ENCODE measurements at regions not wholly inside any gene's neighbourhood (a gene's known extent, or its start where the extent isn't known, plus 50 kb on each side); places are given as distances from the start of the nearest gene placed in this dataset.

- Histone ChIP-seq H3K4me2 (ENCODE audit: low read length) (no peak overlapping the region), H3K4me1 (ENCODE audit: control insufficient read depth in 1 of 2, insufficient read depth in 2 of 2, low read length in 2 of 2) (peaks cover 0 to 4% of the 10 kb centered on the region in 2 experiments; a peak in 1 of 4 replicates), H3K27me3 (ENCODE audit: insufficient read depth, low read length) (no peaks in the 10 kb centered on the region), H4K20me1 (ENCODE audit: insufficient read depth) (no peaks in the 10 kb centered on the region), H3K9ac (ENCODE audit: low read length) (no peak overlapping the region), H3K9me2 (ENCODE audit: insufficient read depth) (no peaks in the 10 kb centered on the region), H3K4me3 (replicated peaks in 1 of 2; ENCODE audit: low read depth in 1 of 2, low read length in 2 of 2) (no peak overlapping the region), H3K79me2 (ENCODE audit: insufficient read depth, low read length) (no peaks in the 10 kb centered on the region), H3K27ac (ENCODE audit: low read depth, low read length) (no peak overlapping the region), H3K36me3 (ENCODE audit: control insufficient read depth in 1 of 2, insufficient read depth in 2 of 2, low read length in 2 of 2) (no peaks in the 10 kb centered on the region), H3K9me3 (ENCODE audit: control insufficient read depth in 1 of 2, insufficient read depth in 1 of 2, low read depth in 1 of 2, low read length in 2 of 2) (peaks cover 9 to 11% of the 10 kb centered on the region in 2 experiments; a peak in 2 of 4 replicates), H2AFZ (ENCODE audit: low read depth, low read length, poor library complexity, severe bottlenecking) (no peak overlapping the region)
- DNase-seq (ENCODE audit: low read depth, low spot score) = no peak
- intact Hi-C loops (cut with micrococcal nuclease) = no loop called here
- CTCF ChIA-PET = no interaction called here
- ATAC-seq = no peak
- TF ChIP-seq POLR2A (IDR thresholded peaks at IDR 0.05; ENCODE audit: borderline replicate concordance, extremely low read depth, insufficient read depth, insufficient read length) (no peak), ELF1 (IDR thresholded peaks at IDR 0.05; ENCODE audit: borderline replicate concordance, low read depth) (no peak)
- RAD21 ChIA-PET (ENCODE audit: low non-redundant PET in 1 of 2, low total read pairs in 2 of 2, uncharacterized antibody in 2 of 2, unreplicated experiment in 2 of 2) = no interaction called here
- POLR2A ChIA-PET = no interaction called here
- no TSS peak for BruUV-seq (replicated peaks)
These were observed 111.2 kb downstream of the EOMES start for GRCh38 chr3:27610800-27611525.

- H4K20me1 ChIP-seq (ENCODE audit: insufficient read depth) = no peaks in the 10 kb centered on the region
- CTCF ChIA-PET = no interaction called here
- H2AFZ ChIP-seq (ENCODE audit: low read depth, low read length, poor library complexity, severe bottlenecking) = peak overlapping the region; percentile 6
- DNase-seq (ENCODE audit: low read depth, low spot score) = no peak
- H3K4me3 ChIP-seq (replicated peaks in 1 of 2; ENCODE audit: low read depth in 1 of 2, low read length in 2 of 2) = no peak overlapping the region
- RAD21 ChIA-PET (ENCODE audit: low non-redundant PET in 1 of 2, low total read pairs in 2 of 2, uncharacterized antibody in 2 of 2, unreplicated experiment in 2 of 2) = no interaction called here
- H3K9me2 ChIP-seq (ENCODE audit: insufficient read depth) = no peaks in the 10 kb centered on the region
- no peak for ATAC-seq
- POLR2A ChIA-PET = no interaction called here
- H3K36me3 ChIP-seq (ENCODE audit: control insufficient read depth in 1 of 2, insufficient read depth in 2 of 2, low read length in 2 of 2) = no peaks in the 10 kb centered on the region
- no peak overlapping the region for H3K9ac ChIP-seq (ENCODE audit: low read length)
- no peaks in the 10 kb centered on the region for H3K27me3 ChIP-seq (ENCODE audit: insufficient read depth, low read length)
- BruUV-seq (replicated peaks) = no TSS peak
- H3K79me2 ChIP-seq (ENCODE audit: insufficient read depth, low read length) = no peaks in the 10 kb centered on the region
- H3K4me1 ChIP-seq (ENCODE audit: control insufficient read depth in 1 of 2, insufficient read depth in 2 of 2, low read length in 2 of 2) = peaks cover 0 to 4% of the 10 kb centered on the region in 2 experiments; a peak in 1 of 4 replicates
- H3K27ac ChIP-seq (ENCODE audit: low read depth, low read length) = no peak overlapping the region
- TF ChIP-seq ZBTB33 (IDR thresholded peaks at IDR 0.05; ENCODE audit: extremely low read depth, insufficient replicate concordance, low read length) = no peak
- TF ChIP-seq YY1 (IDR thresholded peaks at IDR 0.05; ENCODE audit: extremely low read depth, insufficient replicate concordance, low read depth, low read length) = no peak
- no peak for TF ChIP-seq FOSL1 (IDR thresholded peaks at IDR 0.05; ENCODE audit: low read depth)
- TF ChIP-seq CEBPB (IDR thresholded peaks at IDR 0.05; ENCODE audit: low read depth) = no peak
- TF ChIP-seq EZH2 (IDR thresholded peaks at IDR 0.05) = no peak
- TF ChIP-seq ELF1 (IDR thresholded peaks at IDR 0.05; ENCODE audit: borderline replicate concordance, low read depth) = no peak
- no peak for TF ChIP-seq ZNF274 (IDR thresholded peaks at IDR 0.05; ENCODE audit: low read depth, low read length)
- no peak for TF ChIP-seq POLR2A (IDR thresholded peaks at IDR 0.05; ENCODE audit: borderline replicate concordance, extremely low read depth, insufficient read depth, insufficient read length)
- TF ChIP-seq ATF3 (IDR thresholded peaks at IDR 0.05) = no peak
- TF ChIP-seq EZH2phosphoT487 (IDR thresholded peaks at IDR 0.05; ENCODE audit: borderline replicate concordance) = no peak
- no peak for TF ChIP-seq POLR2AphosphoS5 (IDR thresholded peaks at IDR 0.05; ENCODE audit: low read depth, low read length)
- TF ChIP-seq TCF7L2 (IDR thresholded peaks at IDR 0.05; ENCODE audit: borderline replicate concordance, extremely low read depth, insufficient read depth, insufficient read length) = no peak
- TF ChIP-seq RAD21 (IDR thresholded peaks at IDR 0.05; ENCODE audit: low read depth) = no peak
- TF ChIP-seq CBX3 (IDR thresholded peaks at IDR 0.05; ENCODE audit: low read depth) = no peak
- no peak for TF ChIP-seq CTCF (IDR thresholded peaks at IDR 0.05 in 2 of 3, conservative IDR thresholded peaks at IDR 0.05 in 1 of 3; ENCODE audit: borderline replicate concordance in 1 of 3, insufficient read depth in 1 of 3, low read depth in 2 of 3, low read length in 2 of 3)
- TF ChIP-seq SIN3A (IDR thresholded peaks at IDR 0.05; ENCODE audit: low read depth) = no peak
- intact Hi-C loops (cut with micrococcal nuclease) = no loop called here
- no peaks in the 10 kb centered on the region for H3K9me3 ChIP-seq (ENCODE audit: control insufficient read depth in 1 of 2, insufficient read depth in 1 of 2, low read depth in 1 of 2, low read length in 2 of 2)
- H3K4me2 ChIP-seq (ENCODE audit: low read length) = no peak overlapping the region
These were observed 114.8 kb downstream of the EOMES start for GRCh38 chr3:27607370-27607769.
